H1 (cell line): ENCODE measurements at regions not wholly inside any gene's neighbourhood (a gene's known extent, or its start where the extent isn't known, plus 50 kb on each side); places are given as distances from the start of the nearest gene placed in this dataset.

Experiments
- CTCF ChIA-PET: fragments of 300-600 bp; sonication (Branson Sonifier 250); formaldehyde crosslinking; loops from one replicate; lab custom pipeline; 2021; ENCODE audit not compliant: partially characterized antibody; lab: Charles Lee
- POLR2A ChIA-PET: fragments of 300-600 bp; sonication (Branson Sonifier 250); formaldehyde crosslinking; loops from one replicate; lab custom pipeline; 2021; ENCODE audit warnings: inconsistent platforms; ENCODE audit not compliant: partially characterized antibody; lab: Charles Lee
- DNase-seq, 2 experiments: peaks; one replicate each; pipeline versions ENCODE4 v3.0.0 to v3.0.0-alpha.2; 2010 to 2022; ENCODE audit warnings: low spot score in 2 of 2, low read depth in 1 of 2, mixed read lengths in 1 of 2
- FAIRE-seq: peaks from 2 replicates; lab custom pipeline; 2011; peaks lifted over from hg19 to GRCh38; lab: Jason Lieb, UNC
- H2AFZ ChIP-seq: 2 replicates; pipeline ENCODE4 v1.8.1; 2012; ENCODE audit warnings: low read length, inconsistent platforms
- H2AK5ac ChIP-seq: 2 replicates; pipeline ENCODE4 v1.6.1; 2013; ENCODE audit warnings: low read depth, low read length
- H2BK120ac ChIP-seq: replicated peaks from 2 replicates; pipeline ENCODE3; 2013; ENCODE audit warnings: low read depth, low read length, inconsistent platforms
- H2BK12ac ChIP-seq: 2 replicates; pipeline ENCODE4 v1.6.1; 2013; ENCODE audit warnings: low read depth, low read length
- H2BK15ac ChIP-seq: 2 replicates; pipeline ENCODE4 v1.6.1; 2013; ENCODE audit warnings: low read length
- H2BK20ac ChIP-seq: 2 replicates; pipeline ENCODE4 v1.6.1; 2013; ENCODE audit warnings: low read length
- H2BK5ac ChIP-seq: 2 replicates; pipeline ENCODE4 v1.6.1; 2013; ENCODE audit warnings: low read depth, low read length
- H3K14ac ChIP-seq: 2 replicates; pipeline ENCODE4 v1.6.1; 2013; ENCODE audit warnings: inconsistent platforms; ENCODE audit not compliant: insufficient read length
- H3K18ac ChIP-seq: 2 replicates; pipeline ENCODE4 v1.6.1; 2013; ENCODE audit warnings: low read length; ENCODE audit errors: extremely low read depth
- H3K23ac ChIP-seq: 2 replicates; pipeline ENCODE4 v1.6.1; 2013; ENCODE audit warnings: inconsistent platforms; ENCODE audit not compliant: insufficient read length
- H3K23me2 ChIP-seq: 2 replicates; pipeline ENCODE4 v1.6.1; 2013; ENCODE audit warnings: low read depth, low read length
- H3K27ac ChIP-seq: 2 replicates; pipeline ENCODE4 v1.6.1; 2011; ENCODE audit warnings: low read depth, low read length, inconsistent platforms
- H3K27me3 ChIP-seq, 4 experiments: replicated peaks in 1 of 4; 1 replicate in 1 of 4; 2 replicates in 3 of 4; pipeline versions ENCODE4 v1.6.1 to v1.8.1; 2011 to 2013; ENCODE audit warnings: low read length in 3 of 4, mild to moderate bottlenecking in 3 of 4, inconsistent platforms in 2 of 4, mixed read lengths in 2 of 4, moderate library complexity in 1 of 4; ENCODE audit not compliant: control insufficient read depth in 3 of 4, insufficient read depth in 3 of 4; ENCODE audit errors: extremely low read depth in 1 of 4
- H3K36me3 ChIP-seq, 4 experiments: 2 replicates each; pipeline versions ENCODE4 v1.6.1 to v1.8.1; 2011 to 2013; ENCODE audit warnings: mild to moderate bottlenecking in 4 of 4, low read length in 3 of 4, moderate library complexity in 2 of 4, control low read depth in 1 of 4, inconsistent platforms in 1 of 4; ENCODE audit not compliant: insufficient read depth in 4 of 4, control insufficient read depth in 2 of 4
- H3K4ac ChIP-seq: replicated peaks from 2 replicates; pipeline ENCODE3; 2013; ENCODE audit warnings: low read length, low read depth, mixed read lengths, inconsistent platforms; ENCODE audit not compliant: insufficient read length
- H3K4me1 ChIP-seq, 4 experiments: replicated peaks in 1 of 4; 1 replicate in 1 of 4; 2 replicates in 3 of 4; pipeline versions ENCODE4 v1.6.1 to v1.8.1; 2011 to 2013; ENCODE audit warnings: low read length in 3 of 4, inconsistent platforms in 2 of 4, mixed read lengths in 1 of 4; ENCODE audit not compliant: insufficient read depth in 4 of 4, control insufficient read depth in 3 of 4
- H3K4me2 ChIP-seq, 2 experiments: 2 replicates each; pipeline versions ENCODE4 v1.6.1 to v1.8.1; 2011 to 2013; ENCODE audit warnings: low read depth in 2 of 2, low read length in 2 of 2, control low read depth in 1 of 2, inconsistent platforms in 1 of 2, mild to moderate bottlenecking in 1 of 2; ENCODE audit not compliant: insufficient read depth in 1 of 2
- H3K4me3 ChIP-seq, 4 experiments: fragments of 200-600, 300-600 bp in 1 of 4; sonication (generic), shearing (Covaris generic), sonication (Bioruptor Twin) in 1 of 4; 2 replicates each; pipeline versions ENCODE4 v1.5.1 to v1.8.1; 2011 to 2016; ENCODE audit warnings: low read length in 4 of 4, low read depth in 3 of 4, control low read depth in 2 of 4, inconsistent platforms in 2 of 4, mild to moderate bottlenecking in 2 of 4, mixed read lengths in 1 of 4, moderate library complexity in 1 of 4; ENCODE audit not compliant: insufficient read depth in 2 of 4; ENCODE audit errors: extremely low read depth in 1 of 4
- H3K56ac ChIP-seq: replicated peaks from 2 replicates; pipeline ENCODE3; 2013; ENCODE audit warnings: low read depth, mild to moderate bottlenecking, mixed read lengths, low read length, inconsistent platforms; ENCODE audit not compliant: insufficient read length
- H3K79me1 ChIP-seq: 2 replicates; pipeline ENCODE4 v1.6.1; 2013; ENCODE audit warnings: low read depth, low read length, control low read depth
- H3K79me2 ChIP-seq, 2 experiments: 2 replicates each; pipeline versions ENCODE4 v1.6.1 to v1.8.1; 2012 to 2013; ENCODE audit warnings: low read length in 2 of 2, mild to moderate bottlenecking in 2 of 2, inconsistent platforms in 1 of 2; ENCODE audit not compliant: insufficient read depth in 2 of 2, control insufficient read depth in 1 of 2
- H3K9ac ChIP-seq, 4 experiments: replicated peaks in 1 of 4; 1 replicate in 1 of 4; 2 replicates in 3 of 4; pipeline versions ENCODE4 v1.6.1 to v1.8.1; 2011 to 2013; ENCODE audit warnings: low read depth in 3 of 4, low read length in 3 of 4, control low read depth in 2 of 4, mild to moderate bottlenecking in 2 of 4, moderate library complexity in 2 of 4, inconsistent platforms in 1 of 4; ENCODE audit errors: extremely low read depth in 1 of 4
- H3K9me3 ChIP-seq, 2 experiments: 2 replicates each; pipeline versions ENCODE4 v1.6.1 to v1.8.1; 2012 to 2013; ENCODE audit warnings: mild to moderate bottlenecking in 2 of 2, moderate library complexity in 2 of 2, control low read depth in 1 of 2, inconsistent platforms in 1 of 2, low read depth in 1 of 2, low read length in 1 of 2, mixed read lengths in 1 of 2; ENCODE audit not compliant: insufficient read depth in 2 of 2
- H4K20me1 ChIP-seq, 2 experiments: replicated peaks in 1 of 2; 2 replicates each; pipeline versions ENCODE3 to v1.8.1; 2011 to 2013; ENCODE audit warnings: inconsistent platforms in 2 of 2, low read length in 2 of 2, mild to moderate bottlenecking in 1 of 2; ENCODE audit not compliant: insufficient read depth in 2 of 2, control insufficient read depth in 1 of 2
- H4K5ac ChIP-seq: 2 replicates; pipeline ENCODE4 v1.6.1; 2013; ENCODE audit warnings: low read length, low read depth, mixed read lengths, inconsistent platforms; ENCODE audit not compliant: insufficient read length
- H4K8ac ChIP-seq: 2 replicates; pipeline ENCODE4 v1.8.0; 2013; ENCODE audit warnings: mild to moderate bottlenecking, moderate library complexity, low read length, inconsistent platforms; ENCODE audit not compliant: insufficient read depth; ENCODE audit errors: extremely low read depth
- H4K91ac ChIP-seq: replicated peaks from 2 replicates; pipeline ENCODE3; 2013; ENCODE audit warnings: low read length, mixed read lengths, inconsistent platforms; ENCODE audit not compliant: insufficient read length
- WGBS, 2 experiments: shearing (Covaris generic) in 1 of 2; methylation state at CpG; one replicate each; pipeline versions ENCODE4 v1.1.6 to v1.1.7; 2013 to 2015; ENCODE audit warnings: low lambda C conversion rate in 2 of 2, mixed read lengths in 2 of 2, inconsistent platforms in 1 of 2, low coverage in 1 of 2, missing lambda C conversion rate in 1 of 2; ENCODE audit not compliant: insufficient replicate concordance in 2 of 2, insufficient coverage in 1 of 2, insufficient read length in 1 of 2; ENCODE audit errors: extremely low coverage in 1 of 2, missing lambda C conversion rate in 1 of 2; 5-methylcytosine and 5-hydroxymethylcytosine counted together
- TF ChIP-seq, protein P1 (sequence below): IDR thresholded peaks from 2 replicates; pipeline ENCODE4 v1.6.1; 2011; ENCODE audit warnings: low read depth, mild to moderate bottlenecking, low read length; ENCODE audit not compliant: insufficient read depth

DNA sequence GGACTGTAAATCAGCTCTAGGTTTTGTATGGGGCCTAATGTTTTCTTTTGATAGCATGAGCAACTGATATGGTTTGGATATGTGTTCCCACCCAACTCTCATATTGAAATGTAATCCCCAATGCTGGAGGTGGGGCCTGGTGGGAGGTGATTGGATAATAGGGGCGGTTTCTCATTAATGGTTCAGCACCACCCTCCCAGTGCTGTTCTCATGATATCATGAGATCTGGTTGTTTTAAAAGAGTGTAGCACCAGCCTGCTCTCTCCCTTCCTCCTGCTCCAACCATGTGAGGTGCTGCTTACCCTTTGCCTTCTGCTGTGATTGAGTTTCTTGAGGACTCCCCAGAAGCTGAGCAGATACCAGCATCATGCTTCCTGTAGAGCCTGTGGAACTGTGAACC is 140.2 kb upstream of the SKOR2 start:
- Histone ChIP-seq H4K5ac (no peak overlapping the region), H3K18ac (no peak overlapping the region), H4K91ac (no peak overlapping the region), H2BK12ac (no peak overlapping the region), H2AK5ac (no peak overlapping the region), H3K79me2 (no peaks in the 10 kb centered on the region), H2BK120ac (no peak overlapping the region), H3K4me3 (no peak overlapping the region), H2AFZ (no peak overlapping the region), H3K23me2 (no peaks in the 10 kb centered on the region), H3K79me1 (no peaks in the 10 kb centered on the region), H3K9me3 (no peaks in the 10 kb centered on the region), H2BK5ac (no peak overlapping the region), H3K27me3 (no peaks in the 10 kb centered on the region; a peak in 1 of 7 replicates), H3K36me3 (no peaks in the 10 kb centered on the region), H3K4me2 (no peak overlapping the region), H3K9ac (no peak overlapping the region), H4K8ac (no peak overlapping the region), H2BK15ac (no peak overlapping the region), H3K14ac (no peak overlapping the region), H3K23ac (no peak overlapping the region), H2BK20ac (no peak overlapping the region), H3K4ac (no peak overlapping the region), H3K27ac (no peak overlapping the region), H4K20me1 (no peaks in the 10 kb centered on the region), H3K56ac (no peak overlapping the region), H3K4me1 (no peaks in the 10 kb centered on the region)
- TF ChIP-seq, protein P1, sequence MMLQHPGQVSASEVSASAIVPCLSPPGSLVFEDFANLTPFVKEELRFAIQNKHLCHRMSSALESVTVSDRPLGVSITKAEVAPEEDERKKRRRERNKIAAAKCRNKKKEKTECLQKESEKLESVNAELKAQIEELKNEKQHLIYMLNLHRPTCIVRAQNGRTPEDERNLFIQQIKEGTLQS = no peak
- POLR2A ChIA-PET = no interaction called here
- FAIRE-seq (no peak), DNase-seq (no peak)
- WGBS, 2 experiments = 100% methylated on average over 1 of the region's 1 CpG; no CpG with 5 or more reads in 1 of the 2 experiments
- CTCF ChIA-PET = interaction anchor here (1.0 to 2.1 kb wide), 3 partner anchors 15 to 365 kb away, joined by 3 to 9 read pairs (median 5); no protein-coding TSS in a partner anchor
